ENCODE measurements at regions not wholly inside any gene's neighbourhood (a gene's known extent, or its start where the extent isn't known, plus 50 kb on each side); places are given as distances from the start of the nearest gene placed in this dataset.
"Not testable (repeated sequence)": the region's sequence is repeated elsewhere in the genome, so short reads cannot be mapped to it uniquely, and the experiment has no call there.

DNA sequence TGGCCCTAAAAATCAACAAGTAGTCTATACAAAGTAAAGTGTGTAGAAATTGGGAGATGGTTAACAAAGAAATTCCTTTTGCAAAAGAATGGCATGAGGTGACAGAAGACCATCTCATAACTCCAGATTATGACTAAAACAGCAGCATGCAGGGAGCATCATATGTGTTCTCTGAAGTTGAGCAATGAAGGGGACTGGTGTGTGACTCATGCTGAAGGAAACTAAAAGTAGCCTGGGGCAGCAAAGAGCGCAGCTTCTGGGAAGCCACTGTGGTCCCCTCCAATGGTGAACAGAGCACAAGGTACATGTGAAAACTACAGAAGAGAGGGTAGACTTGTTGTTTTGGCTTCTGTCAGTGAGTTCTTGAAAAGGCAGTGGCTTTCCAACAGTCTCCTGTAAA lies 133.4 kb downstream of the MACC1 start:
- peak; percentile 85 for DNase-seq

DNA sequence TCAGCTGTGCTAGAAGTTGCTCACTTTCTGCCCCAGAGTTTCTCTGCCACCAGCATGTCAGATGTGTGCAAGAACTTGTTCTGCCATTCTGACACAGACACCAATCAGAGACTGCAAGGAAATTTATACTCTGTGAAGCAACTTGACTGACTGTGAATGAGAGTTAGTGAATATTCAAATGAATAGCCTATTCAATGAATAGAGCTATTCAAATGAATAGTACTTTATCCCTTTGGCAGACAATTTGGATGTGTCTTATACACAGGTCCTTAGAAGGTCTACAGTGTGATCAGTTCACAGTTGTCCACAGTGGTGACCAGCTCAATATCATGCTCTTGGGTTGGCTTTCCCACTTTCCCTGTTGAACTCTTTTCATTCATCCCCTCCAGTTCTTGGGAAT lies 138.1 kb downstream of the MACC1 start:
- no peak for DNase-seq

DNA sequence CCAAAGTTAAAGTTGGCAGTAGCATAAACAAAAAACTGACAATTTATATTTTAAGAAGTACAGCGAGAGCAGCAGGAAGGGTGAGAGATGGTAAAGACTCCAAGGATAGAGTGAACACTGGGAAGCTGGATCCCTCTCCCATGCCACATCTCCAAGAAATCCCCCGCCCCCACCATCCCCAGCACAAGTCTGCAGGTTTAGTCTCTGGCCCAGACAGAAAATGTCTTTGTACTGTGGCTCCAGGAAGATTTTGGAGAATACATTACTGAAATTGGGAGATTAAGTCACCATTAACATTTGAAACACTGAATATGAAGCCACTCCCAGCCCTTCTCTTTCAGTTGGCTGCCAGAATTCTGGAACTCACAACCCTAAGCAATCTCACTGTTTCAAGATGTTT lies 140.3 kb downstream of the MACC1 start:
- no peak for DNase-seq

DNA sequence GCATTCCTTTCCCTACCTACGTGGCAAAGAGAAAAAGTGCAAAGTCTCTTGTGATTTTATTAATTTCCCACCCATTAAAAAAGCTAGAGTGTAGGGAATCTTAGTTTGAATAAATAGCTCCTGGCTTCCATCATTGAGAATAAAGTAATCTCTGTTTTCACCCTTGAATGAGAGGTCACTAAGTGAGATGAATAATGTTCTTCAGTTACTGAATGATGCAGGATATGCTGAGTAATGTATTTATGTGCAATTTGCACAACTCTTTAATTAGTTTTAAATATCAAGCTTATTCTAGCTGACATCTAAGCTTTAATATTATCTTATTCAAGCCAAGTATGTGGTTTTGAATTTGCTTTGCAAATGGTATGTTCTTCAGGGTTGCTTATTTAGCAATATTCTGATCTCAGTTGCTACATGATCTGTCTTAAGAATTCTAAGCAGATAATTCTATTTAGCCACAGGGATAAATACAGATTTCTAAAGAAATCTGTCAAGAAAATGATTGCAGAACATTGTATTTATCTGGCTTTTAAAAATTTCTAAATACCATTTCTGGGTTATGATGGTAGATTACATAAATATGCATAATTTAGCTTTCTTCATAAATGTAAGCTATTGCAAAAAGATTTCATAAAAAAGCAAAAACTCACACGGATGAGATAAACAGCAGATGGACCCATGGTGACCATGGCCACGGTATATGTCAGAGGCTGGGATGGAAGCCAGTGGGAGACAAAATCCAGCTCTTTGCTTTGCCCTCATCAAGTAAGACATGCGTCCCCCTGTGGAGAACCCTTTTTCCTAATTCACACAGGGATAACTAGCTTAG lies 141.0 kb downstream of the MACC1 start:
- no peak for DNase-seq

DNA sequence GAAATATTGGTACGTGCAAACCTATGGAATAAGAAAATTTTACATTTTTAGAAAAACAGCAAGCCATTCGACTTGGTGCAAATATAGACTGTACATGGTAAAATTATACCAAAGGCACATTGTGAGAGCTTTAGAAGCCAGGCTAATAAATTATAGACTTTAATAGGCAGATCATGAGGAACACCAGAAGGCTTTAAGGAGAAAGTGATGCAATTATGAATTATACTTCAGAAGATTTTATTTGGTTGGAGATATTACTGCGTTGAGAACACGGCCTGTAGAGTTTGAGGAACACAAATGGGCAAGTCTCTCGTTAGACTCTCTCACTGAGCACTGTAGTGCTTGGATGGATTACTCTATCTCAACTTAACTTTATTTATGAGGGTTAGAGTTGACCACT lies 141.7 kb downstream of the MACC1 start:
- no peak for DNase-seq

DNA sequence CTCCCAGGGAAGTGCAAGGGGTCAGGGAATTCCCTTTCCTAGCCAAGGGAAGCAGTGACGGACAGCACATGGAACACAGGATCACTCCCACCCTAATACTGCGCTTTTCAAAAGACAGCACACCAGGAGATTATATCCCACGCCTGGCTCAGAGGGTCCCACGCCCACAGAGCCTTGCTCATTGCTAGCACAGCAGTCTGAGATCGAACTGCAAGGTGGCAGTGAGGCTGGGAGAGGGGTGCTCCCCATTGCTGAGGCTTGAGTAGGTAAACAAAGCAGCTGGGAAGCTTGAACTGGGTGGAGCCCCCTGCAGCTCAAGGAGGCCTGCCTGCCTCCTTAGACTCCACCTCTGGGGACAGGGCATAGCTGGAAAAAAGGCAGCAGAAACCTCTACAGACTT lies 149.2 kb downstream of the MACC1 start:
- DNase-seq = not testable (repeated sequence)

DNA sequence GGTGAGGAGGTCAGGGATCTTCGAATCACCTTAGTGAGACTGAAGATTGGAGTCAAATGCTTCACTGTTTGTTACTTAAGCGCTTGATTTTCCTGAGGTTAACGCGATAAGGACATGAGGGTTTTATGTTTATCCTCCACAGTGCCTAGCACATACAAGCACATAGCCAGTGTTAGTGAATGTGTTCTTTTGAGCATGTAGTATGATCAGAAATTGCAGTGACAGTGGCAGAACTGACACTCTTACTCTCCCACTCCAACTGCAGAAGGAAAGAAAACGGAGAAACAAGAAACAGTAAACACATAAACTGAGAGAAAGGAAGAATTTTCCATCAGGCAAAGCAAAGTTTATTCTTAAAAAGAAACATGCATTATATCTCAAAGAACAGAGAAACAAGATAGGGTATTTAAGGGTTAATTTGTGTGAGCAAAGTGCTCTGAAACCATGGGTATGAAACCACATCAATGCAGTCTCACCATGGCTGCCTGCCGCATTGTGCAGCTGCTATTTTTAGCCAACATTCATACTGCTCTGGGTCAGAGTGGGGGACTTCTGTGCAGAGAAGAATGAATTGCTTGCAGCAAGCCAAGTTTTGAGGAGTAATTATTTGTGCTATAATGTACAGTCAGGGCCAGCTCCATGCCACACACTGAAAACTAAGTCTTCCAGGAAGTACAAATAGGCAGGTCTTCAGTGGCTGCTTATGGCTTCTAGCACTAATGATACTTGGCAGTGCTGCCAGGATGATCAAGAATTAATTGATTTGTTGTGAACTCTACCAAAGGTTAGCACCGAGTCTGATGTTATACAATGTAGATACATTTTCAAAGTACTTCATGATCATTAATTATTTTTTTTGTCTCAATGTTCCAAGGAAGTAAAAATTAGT lies 152.0 kb downstream of the MACC1 start:
- peak; percentile 69 for DNase-seq

DNA sequence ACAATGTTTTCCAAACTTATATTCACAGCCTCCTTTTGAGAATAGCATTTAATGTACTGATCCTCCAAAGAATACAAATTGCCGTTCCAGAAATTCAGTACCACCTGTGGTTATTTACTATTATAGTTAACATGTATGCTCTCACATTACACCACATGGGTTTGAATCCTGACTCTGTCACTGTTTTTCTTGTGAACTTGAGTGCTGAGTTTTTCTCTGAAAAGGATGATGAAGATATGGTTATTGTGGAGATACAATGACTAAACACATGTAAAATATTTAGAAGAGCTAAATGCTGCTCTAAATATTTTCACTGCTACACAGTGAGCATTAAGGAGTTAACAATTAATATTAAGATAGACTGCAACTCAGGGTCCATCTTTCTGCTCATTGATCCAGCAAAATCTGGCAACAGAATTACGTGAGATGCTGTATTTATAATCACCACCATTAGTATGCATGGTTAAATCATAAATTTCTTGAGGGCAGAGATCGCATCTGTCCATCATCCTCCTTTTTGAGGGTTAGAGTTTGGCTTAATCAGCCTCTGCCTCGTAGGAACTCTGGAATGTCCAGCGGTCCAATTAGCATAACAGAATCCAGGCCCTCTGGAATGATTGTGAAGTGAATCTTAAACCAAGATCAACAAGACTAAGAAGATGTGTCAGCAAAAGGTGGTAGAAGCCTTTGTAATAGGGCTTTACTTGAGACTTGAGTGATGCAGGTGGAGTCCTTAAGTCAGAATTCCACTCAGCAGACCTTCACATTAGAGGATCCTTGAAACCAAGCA lies 152.8 kb downstream of the MACC1 start:
- DNase-seq = peak; percentile 79

DNA sequence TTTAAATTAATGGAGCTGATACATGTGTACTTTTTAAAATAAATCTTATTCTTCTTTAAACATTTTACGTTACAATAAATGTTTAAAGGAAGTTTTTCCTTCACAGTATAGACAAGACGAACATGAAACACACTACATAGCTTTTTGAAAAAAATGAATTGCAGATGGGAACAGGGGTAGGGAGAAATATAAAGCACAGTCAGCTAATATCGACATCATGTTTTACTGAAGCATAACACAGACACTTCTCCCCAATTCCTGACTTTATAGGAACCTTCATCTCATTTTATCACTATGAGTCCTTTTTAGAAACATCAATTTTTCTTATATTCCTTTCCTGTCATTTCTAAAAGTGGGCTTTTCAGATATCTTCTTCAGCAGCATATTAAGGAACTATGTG lies 153.5 kb downstream of the MACC1 start:
- no peak for DNase-seq

DNA sequence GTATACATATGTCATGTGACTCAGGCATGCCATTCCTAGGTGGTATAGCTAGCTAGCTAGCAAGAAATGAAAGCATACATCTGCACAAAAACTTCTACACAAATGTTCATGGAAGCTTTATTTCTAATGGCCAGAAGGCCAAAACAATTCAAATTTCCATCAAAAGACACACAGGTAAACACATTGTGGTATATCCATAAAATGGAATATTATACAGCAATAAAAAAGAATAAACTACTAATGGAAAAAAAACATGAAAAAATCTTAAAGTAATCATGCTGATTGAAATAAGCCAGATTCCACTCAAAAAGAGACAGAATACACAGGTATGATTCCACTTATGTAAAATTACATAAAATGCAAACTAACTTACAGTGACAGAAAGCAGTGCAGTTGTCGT lies 154.3 kb downstream of the MACC1 start:
- DNase-seq = no peak

DNA sequence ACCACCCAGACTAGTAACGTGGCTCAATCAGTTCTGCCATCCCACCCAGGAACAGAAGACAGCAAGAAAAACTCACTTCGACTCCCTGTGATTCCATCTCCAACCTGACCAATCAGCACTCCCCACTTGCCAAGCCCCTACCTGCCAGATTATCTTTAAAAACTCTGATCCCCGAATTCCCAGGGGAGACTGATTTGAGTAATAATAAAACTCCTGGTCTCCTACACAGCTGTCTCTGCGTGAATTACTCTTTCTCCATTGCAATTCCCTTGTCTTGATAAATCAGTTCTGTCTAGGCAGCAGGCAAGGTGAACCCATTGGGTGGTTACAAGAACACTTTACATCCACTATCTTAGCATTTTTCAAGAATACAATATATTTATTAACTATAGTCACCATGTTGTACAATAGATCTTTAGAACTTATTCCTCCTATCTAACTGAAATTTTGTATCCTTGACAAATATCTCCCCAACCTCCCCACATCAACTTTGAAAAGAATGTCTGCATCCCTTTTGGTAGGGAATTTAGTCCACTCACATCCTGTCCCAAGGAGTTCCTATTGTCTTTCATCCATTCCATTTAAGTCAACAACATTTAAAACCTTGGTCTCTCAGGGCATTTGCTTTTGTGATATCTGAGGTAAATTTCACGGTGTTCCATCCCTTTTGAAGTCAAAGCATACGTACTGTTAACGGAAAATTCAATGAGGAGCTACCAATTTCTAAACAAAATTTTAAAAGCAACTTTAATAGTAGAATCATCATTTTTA lies 163.7 kb downstream of the MACC1 start:
- no peak for DNase-seq

DNA sequence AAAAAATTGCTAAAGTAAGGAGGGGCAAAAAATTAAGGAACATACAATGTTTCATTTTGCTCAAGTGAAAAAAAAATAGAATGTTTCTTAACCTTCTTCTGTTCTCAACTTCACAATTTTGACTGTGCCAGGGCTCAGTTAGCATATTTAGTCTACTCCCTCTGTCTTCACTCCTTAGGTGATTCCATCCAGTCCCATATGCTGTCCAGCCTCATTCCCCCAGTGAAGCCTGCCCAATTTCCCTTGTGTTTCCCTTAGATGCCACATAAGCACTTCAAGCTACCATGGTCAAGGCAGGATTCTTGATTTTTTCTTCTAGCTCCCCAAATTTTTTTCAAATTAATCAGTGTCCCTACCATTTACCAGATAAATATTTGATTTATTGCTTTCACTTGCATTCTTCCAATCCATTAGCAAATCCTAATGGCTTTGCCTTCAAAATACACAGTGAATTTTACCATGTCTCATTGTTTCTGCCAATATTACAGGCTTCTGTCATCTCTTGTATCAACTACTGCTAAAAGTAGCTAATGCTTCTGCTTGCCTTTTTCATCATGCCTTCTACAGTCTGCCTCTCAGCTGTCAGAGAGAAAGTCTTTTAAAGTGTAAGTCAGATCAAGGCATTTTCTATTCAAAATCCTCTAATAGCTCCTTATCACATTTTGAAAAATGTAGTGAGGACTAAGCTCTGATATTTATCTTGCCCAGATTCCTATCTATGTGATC lies 166.8 kb downstream of the MACC1 start:
- no peak for DNase-seq

DNA sequence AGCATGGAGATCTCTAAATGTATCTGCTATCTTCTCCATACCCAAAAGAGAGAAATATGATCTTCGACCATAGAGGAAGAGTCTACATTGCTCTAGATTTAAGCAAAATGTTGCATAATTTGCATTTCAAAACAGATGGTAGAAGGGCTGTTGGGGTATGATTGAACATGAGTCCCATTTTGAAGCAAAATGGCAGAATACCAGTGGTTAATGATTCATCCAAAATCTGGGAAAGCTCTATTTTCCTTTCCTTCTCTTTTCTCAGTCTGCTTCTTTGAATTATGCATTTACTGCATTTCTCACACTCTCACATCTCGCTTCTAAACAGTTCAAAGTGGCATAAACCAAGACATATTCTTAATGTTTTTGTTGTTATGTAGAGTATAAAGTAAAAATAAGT lies 178.5 kb downstream of the MACC1 start:
- DNase-seq = no peak

DNA sequence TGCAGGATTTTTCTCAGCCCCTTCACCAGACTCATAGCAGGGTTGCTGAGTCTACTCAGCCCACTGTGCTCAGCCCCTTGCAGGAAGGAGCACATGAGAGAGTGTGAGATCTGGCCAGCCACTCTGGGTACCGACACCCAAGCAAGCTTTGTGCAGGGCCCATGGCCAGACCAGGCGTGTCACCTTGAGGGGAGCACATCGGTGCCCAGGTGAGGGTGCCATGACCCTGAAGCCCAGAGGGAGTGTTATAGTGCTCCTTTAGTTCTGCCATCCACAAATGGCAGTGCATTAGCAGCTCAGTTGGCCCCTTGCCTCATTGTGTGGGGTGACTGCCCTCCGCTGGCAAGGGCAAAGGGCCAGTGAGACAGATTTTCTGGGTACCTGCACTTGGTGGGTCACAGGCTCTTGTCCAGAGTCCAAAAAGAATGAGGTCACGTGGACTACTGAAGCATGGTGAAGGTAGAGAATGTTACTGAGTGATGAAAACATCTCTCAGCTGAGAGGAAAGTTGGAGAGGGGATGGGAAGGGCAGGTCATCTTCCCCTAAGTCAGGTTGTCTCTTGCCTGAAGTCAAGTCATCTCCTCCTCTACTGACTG lies 181.8 kb downstream of the MACC1 start:
- no peak for DNase-seq

DNA sequence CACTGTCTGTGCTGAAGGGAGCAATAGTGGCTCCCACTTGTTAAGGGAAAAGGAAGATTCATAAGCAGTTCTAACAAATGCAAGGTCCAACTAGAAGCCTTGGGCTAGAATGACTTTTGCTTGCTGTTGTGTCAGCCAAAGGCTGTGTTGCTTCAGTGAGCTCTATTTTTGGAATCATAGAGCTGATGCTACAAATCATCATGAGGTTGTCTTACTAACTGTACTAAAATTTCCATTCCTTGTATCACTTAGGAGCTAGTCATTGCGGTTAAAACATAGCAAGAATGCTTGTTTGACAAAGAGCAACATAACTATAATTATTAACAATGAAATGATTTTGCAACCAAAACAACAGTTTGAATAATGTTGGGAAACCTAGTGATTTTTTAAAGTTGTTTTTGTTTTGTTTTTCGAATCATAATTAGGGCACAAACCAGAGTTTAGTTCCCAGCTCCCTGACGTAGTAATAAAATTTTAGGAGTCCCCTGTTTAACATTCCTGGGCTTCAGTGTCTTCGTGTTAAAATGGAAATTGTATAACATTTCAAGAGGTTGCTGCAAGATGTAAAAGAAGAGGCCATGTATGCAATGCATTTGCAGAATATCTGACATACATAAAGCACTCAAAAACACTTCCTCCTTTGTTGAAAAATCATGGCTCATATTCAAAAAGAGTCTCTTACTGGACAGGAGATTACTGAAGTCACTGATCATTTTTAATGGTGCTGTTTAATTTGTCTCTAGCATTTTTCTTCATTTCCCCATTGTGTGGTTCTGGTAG lies 183.4 kb downstream of the MACC1 start:
- DNase-seq = peak; percentile 85

DNA sequence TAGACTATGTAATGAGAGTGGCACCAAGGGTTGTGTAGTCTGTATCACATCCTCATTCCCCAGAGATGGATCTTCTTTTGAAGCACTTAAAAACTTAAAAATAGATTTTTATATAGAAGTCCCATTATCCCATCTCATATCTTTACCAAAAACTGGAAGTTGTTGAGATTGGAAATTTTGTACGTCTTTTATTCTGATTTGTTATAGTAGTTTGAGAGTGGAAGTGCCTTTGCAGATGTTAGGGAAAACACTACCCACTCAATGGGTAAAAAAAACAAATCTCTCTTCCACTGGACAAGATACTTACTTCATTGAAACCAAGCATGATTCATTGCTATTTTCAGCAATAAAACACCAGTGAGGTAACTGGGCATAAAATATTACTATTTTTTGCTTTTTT lies 184.4 kb downstream of the MACC1 start:
- peak; percentile 21 for DNase-seq

DNA sequence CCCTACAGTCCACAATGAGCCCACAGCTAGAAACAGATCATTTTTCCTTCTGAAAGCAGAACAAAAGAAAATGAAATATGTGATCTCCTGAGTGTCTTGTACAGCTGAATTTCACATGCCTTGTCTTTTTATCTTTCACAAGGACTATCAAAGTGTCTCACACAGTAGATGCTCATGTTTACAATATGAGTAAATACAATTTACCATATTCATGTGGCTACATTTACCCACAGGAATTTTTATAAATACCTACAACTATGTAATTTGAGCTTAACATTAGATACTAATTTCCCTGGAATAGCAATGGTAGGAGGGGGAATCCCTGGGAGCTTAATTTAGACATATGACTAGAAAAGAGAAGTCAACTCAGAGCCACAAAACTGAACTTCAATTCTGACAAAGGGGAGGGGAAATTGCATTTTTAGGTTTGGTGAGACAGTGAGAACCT lies 186.2 kb downstream of the MACC1 start:
- DNase-seq = peak; percentile 67

DNA sequence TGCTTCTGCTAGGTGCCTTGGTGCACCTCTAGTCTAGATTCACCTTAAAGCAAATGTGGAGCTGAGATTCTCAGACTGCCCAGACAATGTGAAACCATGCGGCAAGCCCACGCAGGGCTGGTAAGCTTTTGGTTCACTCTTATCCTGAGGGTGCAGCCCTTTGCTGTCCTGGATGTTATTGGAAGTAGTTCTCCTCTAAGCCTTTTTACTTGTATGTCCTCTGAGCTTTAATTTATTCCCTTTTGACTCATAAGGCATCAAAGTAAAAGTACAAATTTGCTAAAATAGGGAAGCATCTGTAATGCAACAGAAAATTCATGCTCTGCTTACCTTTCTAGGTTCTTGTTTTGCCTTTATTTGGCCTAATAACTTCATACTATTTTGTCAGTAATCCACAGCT lies 186.8 kb downstream of the MACC1 start:
- DNase-seq = no peak

DNA sequence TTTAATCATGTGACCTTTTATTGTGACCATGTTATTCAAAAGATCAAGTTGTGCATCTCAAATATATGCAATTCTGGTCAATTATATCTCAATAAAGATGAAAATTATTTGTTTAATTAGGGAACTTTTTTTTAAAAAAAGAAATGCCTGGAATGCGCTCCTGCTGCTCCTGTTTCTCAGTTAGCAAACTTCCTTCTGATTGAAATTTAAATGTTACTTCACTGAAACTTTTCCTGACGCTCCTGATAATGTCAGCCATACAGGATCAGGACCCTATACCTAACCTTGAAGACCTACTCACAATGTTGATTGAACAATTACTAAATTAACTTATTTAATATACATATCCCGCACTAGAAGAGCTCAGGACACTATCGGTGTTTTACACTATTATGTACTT lies 190.4 kb downstream of the MACC1 start:
- DNase-seq = no peak

DNA sequence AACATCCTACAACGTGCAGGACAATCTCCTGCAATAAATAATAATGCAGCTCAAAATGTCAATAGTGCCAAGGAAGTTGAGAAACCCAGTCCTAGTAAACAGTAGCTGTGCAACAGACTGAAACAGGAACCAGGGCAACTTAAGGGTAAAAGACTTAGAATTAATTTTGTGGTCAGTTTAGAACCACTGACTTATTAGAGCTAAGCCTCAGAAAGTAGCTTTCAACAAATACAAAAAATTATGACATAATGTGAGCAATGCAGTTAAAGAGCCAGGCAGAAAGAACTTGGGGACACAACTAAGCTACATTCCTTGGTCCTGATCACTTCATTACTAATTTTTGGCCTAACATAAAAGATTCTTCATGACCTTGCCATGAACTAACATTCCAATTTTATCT lies 195.4 kb downstream of the MACC1 start:
- no peak for DNase-seq

DNA sequence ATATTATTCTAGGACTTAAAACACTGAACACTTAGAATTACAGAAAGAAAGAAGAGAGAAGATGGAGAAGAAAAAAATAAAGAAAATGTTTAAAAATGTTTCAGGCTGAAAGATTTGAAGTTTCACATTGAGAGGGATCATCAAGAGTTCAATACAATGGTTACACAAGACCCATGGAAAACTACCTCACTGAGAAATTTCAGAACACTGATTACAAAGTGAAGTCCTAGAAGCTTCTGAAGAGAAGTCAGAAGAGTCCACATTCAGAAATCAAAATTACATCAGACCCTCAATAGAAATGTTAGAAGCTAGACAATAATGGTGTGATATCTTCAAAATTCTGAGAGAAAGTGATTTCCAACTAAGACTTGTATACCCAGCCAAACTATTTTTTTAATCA lies 196.1 kb downstream of the MACC1 start:
- no peak for DNase-seq
